SHP77 (cell line): ENCODE measurements at regions not wholly inside any gene's neighbourhood (a gene's known extent, or its start where the extent isn't known, plus 50 kb on each side); places are given as distances from the start of the nearest gene placed in this dataset.

Experiments
- DNase-seq, 2 experiments: peaks; one replicate each; lab custom pipeline; 2025; lab: John Stamatoyannopoulos, UW

- DNase-seq: no peak
Observed at GRCh38 chrX:13147733-13148132, 103.3 kb upstream of the FAM9C start.

- no peak for DNase-seq
Observed at GRCh38 chrX:13147147-13147546, 102.7 kb upstream of the FAM9C start.

- no peak for DNase-seq
Observed at GRCh38 chrX:13144927-13145655, 100.7 kb upstream of the FAM9C start.

- no peak for DNase-seq
Observed at GRCh38 chrX:13142891-13143290, 98.5 kb upstream of the FAM9C start.

- no peak for DNase-seq
Observed at GRCh38 chrX:13140007-13140406, 95.6 kb upstream of the FAM9C start.

GRCh38 chrX:13131396-13132137, 87.1 kb upstream of the FAM9C start:
- DNase-seq: no peak

- no peak for DNase-seq
Observed at GRCh38 chrX:13130816-13131215, 86.4 kb upstream of the FAM9C start.

GRCh38 chrX:13128104-13128503, 83.7 kb upstream of the FAM9C start:
- DNase-seq: no peak

- no peak for DNase-seq
Observed at GRCh38 chrX:13126775-13127174, 82.4 kb upstream of the FAM9C start.

GRCh38 chrX:13125188-13125587, 80.8 kb upstream of the FAM9C start:
- DNase-seq: no peak

- DNase-seq: no peak
Observed at GRCh38 chrX:13123857-13124345, 79.5 kb upstream of the FAM9C start.

GRCh38 chrX:13123247-13123856, 78.9 kb upstream of the FAM9C start:
- DNase-seq: no peak

GRCh38 chrX:13121020-13121555, 76.7 kb upstream of the FAM9C start:
- no peak for DNase-seq

- no peak for DNase-seq
Observed at GRCh38 chrX:13120017-13120416, 75.6 kb upstream of the FAM9C start.

- DNase-seq: no peak
Observed at GRCh38 chrX:13119386-13119785, 75.0 kb upstream of the FAM9C start.

GRCh38 chrX:13115146-13115855, 70.9 kb upstream of the FAM9C start:
- no peak for DNase-seq

GRCh38 chrX:13112499-13112898, 68.1 kb upstream of the FAM9C start:
- no peak for DNase-seq

GRCh38 chrX:13110433-13111324, 66.3 kb upstream of the FAM9C start:
- DNase-seq: no peak

- no peak for DNase-seq
Observed at GRCh38 chrX:13109817-13110216, 65.4 kb upstream of the FAM9C start.

- DNase-seq: no peak
Observed at GRCh38 chrX:13103914-13104274, 59.5 kb upstream of the FAM9C start.
